HG03175 (cell line): ENCODE measurements at regions not wholly inside any gene's neighbourhood (a gene's known extent, or its start where the extent isn't known, plus 50 kb on each side); places are given as distances from the start of the nearest gene placed in this dataset.

ENCODE experiments used
- ATAC-seq: cut with Tn5 transposase; IDR thresholded peaks from one replicate; pipeline ENCODE4 v1.9.1; 2021; ENCODE audit warnings: mild to moderate bottlenecking, moderate library complexity; ENCODE audit not compliant: unreplicated experiment

DNA sequence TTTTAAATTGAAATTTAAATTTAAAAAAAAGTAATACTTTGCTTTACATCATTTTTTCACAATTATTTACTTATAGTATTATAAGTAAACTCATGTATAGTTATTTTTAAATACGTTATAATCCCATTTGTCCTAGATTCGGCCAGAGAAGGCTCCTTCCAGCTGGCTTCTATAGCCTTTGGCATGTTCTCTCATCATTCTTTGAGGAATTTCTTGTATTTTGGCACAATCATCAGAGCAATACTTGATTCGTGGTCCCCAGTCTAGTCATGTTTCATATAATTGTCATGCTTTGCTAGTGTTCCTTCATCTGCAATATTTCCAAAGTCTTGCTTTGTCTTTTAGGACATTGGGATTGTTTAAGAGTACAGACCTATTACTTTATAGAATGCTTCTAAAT lies 1037.9 kb upstream of the AGA start:
- no peak for ATAC-seq

DNA sequence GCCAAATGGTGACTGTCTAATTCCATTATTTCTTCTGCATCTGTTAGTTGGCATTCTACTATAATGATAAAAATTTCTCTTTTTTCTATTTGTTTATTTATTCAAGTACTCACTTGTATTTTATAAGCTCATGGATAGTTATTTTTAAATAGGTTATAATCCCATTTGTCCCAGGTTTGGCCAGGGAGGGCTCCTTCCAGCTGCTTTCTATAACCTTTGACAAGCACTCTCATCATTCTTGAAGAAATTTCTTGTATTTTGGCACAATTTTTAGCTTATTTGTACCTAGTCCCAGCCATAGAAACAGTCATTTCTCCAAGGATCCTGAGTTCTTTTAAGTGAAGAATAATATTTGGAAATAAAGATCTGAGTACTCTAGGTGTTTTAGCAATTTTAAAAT lies 1038.6 kb upstream of the AGA start:
- no peak for ATAC-seq

DNA sequence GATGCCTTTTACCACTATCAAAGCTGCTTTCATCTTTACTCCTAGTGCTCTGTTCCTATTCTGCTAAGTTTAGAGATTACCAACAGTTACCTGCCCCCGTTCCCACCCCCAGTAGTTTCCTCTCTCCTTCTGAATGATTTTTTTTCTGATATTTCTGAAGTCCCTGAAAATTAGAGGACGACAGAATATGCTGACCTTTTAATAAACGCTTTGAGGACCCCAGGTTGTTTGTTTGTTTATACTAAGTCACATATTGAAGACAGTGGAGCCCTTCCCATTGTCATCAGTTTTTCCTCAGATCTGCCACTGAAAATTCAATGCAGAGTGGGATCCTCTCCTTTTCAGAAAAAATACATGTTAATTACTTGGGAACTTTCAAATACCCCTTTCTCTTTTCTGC lies 1039.3 kb upstream of the AGA start:
- no peak for ATAC-seq

DNA sequence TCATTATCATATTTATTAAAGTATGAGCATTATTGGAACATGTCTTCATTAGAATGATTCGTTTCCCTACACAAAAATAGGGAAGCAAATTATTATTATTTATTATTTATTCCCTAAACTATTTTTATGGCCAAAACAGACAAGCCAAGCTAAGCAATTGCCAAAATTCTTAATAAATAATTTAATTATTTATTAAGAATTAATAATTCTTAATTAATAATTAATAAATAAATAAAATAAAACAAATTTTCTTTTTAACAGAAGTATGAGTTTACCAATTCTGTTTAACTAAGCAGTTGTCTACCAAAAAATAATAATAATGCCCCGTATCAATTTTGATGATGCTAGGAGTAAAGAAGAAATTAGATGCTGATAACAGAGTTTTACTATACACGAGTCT lies 1080.8 kb upstream of the AGA start:
- no peak for ATAC-seq

DNA sequence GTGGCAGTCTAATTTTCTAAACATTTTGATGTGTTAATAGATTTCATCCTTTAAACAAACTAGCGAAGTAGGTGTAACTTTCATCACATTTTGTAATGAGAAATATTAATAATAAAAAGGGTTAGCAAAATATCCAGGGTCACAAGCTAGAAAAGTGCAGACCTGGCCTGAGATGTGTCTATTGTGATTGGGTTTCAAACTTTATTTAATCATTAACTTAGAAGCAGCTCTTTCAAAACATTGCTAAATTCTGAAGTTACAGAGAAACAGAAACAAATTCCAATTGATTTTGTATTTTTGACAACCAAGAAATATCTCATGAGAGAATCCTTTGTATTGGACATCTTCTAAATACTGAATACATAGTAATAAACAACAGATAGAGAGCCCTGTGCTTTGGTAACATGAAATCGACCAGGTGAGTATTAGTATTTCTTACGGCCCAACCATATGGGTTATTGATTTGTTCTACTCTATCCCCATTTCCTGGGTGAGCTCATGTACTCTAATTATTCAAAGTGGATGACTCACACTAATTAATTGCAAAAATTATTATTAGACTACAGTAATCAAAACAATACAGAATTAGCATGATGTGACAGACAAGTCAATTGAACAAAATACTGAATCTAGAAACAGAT lies 1093.8 kb upstream of the AGA start:
- no peak for ATAC-seq

DNA sequence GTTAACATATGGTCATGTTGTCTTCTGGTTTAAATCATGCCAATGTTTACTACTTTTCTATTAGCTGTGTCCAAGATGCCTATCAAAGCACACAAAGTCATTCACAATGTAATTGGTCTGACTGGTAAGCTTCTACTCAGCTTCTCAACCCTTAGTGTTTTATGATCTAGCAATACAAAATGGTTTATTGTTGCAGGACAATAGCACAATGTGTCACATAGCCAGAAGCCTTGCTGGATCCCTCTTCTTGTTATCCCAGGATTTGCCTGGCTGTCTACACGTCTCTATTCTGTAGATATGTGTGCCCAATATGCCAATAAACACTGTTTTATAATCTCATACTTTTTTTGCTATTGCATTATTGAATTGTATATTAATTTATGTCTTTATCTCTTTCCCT lies 1111.0 kb upstream of the AGA start:
- ATAC-seq = no peak

DNA sequence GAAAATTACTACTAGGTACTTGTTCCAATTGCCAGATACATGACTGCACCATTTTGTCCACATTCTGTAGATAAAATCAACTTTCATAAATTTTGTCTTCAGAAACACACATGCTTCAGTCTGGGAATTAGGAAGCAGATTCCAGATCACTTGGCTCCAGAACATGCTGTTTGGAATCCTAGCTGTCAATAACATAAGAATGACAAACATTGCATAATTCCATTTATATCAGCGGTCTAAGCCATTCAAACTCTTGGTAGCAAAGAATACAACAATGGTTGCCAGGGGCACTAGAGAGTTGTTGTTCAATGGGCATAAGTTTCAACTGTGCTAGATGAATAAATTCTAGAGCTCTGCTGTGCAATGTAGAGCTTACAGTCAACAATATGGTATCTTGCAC lies 1112.1 kb upstream of the AGA start:
- ATAC-seq = no peak

DNA sequence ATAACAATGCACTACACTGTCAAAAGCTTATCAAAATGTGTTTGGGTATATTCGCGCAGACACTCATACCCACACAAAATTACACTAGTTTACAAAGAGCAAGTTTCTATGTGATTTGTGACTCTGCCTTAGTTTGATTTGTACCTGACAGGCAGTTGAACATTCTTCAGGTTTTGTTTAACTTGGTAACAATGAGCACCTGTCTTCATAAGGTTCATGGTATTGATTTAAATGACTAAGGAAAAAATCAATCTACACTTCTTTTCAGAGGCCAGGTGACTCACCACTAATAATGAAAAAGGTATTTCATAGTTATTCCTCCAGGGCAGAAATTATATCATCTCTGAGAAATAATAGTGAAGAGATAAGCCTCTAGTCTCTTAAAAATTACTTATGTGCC lies 1114.6 kb upstream of the AGA start:
- no peak for ATAC-seq

DNA sequence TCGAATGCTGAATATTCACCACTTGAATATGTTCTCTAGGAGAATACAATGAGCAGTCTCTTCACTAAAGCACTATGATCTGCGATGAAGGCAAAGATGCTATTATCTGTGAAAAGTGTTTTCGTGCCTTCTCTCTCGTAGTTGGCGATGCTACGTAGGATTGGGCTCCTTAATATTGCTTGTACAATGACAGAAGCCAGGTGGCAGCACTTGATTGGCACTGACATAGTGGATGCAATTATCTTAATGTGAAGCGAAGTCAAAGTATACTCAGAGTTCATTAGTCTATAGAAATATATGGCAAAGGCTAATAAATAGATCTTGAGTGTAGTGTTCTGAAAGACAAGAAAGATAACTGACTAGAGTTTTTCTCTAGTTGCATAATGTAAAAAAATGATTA lies 1135.7 kb upstream of the AGA start:
- ATAC-seq = no peak

DNA sequence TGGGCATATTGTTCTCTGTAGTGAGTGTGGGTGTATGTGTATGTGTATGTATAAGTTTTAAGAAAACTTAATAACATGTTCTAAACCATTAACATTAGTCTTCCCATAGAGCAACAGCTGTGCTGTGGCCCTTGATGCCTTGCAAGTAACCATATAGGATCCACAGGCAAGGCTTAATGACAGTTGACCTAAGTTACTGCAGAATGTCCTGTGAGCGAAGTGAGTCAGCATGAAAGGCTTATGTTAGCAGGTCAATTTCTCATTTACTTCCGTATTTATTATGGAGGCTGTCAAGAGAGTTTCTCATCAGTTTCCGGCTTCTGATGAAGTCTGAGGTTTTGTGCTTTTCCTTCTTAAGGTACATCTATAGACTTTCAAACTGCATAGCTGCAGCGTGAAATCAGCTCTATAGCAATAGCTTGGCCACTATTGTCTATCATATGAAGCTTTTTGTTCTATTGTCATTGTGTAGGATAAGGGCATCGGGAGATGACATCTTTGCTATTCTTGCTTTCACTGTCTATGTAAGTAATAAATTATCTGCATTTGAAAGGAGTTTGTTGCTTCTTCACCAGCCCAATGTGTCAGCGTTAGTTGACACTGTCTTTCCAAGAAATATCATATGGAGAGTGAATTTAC lies 1153.4 kb upstream of the AGA start:
- ATAC-seq = no peak

DNA sequence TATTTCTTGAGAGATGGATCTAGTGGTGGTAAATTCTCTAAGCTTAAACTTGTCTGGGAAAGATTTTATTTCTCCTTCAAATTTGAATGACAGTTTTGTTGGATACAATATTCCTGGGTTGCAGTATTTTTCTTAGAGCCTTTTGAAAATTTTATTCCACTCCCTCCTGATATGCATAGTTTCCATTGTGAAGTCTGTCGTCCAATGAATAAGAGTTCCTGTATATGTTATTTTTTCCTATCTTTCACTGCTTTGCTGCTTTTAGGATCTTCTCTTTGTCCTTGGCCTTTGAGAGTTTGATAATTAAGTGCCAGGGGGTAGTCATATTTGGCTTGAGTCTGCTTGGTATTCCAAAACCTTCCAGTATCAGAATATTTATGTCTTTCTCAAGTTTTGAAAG lies 1156.4 kb upstream of the AGA start:
- ATAC-seq = no peak

DNA sequence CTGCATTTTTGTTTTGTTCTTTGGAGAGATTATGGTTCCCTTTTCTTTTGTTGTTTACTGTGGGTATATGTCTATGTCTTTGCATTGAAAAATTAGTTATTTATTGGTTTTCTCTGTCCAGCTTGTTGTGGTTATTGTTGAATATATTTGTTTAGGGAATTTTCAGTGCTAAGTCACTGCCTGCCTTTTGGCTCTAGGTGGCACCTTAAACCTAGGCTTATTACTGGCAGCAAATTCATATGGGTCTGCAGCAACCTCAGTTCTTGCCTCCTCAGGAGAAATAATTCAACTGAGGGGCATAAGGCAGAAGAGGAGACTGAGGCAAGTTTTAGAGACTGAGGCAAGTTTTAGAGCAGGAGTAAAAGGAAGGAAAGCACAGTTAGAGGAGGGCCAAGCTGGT lies 1157.3 kb upstream of the AGA start:
- no peak for ATAC-seq

DNA sequence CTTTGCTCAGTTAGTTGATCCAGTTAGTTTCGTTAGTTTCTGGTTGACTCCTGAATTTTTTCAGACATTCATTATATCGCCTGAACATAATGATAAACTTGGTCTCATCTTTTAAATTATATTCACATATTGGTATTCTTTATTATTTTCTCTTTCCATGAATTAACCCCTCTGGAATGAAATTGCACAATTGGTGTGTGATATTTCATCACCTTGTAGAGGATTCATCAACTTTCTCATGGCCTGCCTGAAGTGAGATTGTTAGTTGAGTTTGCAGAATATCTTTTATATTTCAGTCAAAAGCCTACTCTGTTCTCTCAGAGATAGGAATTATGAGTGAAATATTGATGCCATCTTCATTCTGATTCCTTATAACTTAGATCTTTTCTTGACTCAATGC lies 1160.6 kb upstream of the AGA start:
- ATAC-seq = no peak

DNA sequence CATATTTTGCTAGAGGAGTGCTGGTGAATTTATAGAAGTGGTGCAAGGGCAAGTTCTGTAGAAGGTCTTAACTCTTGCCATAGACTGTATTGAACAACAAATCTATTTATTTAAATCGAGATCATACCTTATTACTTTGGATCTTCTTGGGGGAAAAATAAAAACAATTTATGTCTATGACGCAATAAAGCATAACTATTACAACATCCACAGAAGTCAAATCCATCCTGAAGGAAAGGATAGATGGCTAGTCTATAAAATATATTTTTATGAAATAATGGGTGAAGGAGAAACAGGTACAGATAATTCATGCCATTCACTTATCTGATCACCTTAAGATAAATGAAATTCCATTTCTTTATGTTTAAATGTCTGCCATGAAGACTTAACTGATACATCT lies 1168.8 kb upstream of the AGA start:
- no peak for ATAC-seq

DNA sequence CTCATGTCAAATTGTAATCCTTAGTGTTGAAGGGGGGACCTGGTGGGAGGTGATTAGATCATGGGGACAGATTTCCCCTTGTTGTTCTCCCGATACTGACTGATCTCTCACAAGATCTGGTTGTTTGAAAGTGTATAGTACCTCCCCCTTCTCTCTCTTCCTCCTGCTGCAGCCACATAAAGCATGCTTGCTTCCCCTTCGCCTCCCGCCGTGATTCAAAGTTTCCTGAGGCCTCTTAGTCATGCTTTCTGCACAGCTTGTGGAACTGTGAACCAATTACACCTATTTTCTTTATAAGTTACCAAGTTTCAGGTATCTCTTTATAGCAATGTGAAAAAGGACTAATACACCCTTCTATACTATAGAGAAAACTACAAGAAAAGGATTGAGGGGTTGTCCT lies 1170.5 kb upstream of the AGA start:
- no peak for ATAC-seq

DNA sequence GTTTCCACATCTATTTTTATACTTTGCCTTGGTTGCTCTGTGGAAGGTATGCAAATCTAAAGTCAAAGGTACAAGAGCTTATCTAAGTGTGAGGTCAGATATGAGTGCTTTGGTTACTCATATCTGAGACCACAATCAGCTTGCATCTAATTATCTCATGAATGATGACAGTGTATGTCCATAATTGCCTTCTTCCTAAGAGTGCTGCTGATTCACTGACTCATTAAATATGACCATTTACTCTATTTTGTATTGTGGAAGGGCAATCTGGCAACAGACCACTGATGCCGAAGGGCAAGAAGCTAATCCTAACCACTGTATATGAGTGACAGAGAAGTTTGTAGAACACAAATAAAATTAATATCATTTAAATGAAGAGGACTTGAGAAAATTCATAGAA lies 1190.2 kb upstream of the AGA start:
- no peak for ATAC-seq

DNA sequence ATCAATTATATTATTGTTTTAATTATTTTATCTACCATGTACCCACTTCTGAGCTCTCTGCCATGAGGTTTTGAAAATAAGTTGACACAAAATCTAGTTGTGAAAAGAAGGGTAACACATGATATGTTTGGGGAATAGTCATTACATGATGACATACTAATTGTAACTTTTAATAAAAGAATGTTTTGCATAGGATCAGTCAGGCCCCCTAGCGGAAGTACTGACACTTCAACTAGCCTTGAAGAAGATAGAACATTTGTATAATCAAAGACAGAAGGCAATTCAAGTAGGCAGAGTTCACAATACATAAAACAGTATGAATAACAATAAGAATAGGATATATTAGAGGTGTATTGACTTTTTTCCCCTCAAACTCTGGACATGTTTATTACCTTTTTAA lies 1191.0 kb upstream of the AGA start:
- ATAC-seq = no peak

DNA sequence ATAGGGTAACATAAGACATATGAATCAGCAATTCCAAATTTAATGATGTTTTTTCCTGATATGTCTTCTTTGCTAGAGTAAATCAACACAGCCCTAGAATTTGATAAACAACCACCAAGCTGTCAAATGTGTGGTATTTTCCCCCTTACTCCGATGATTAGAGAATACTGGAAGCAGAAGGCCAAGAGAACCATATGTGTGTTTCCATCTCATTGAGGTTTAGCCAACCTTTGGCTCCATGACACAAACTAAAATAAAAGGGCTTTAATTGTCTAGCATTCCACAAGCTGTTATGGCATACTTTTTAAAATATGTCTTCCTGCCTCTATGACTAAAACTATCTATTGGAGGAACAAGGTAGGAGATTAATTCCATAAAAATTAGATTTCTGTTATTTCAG lies 1222.4 kb upstream of the AGA start:
- no peak for ATAC-seq

DNA sequence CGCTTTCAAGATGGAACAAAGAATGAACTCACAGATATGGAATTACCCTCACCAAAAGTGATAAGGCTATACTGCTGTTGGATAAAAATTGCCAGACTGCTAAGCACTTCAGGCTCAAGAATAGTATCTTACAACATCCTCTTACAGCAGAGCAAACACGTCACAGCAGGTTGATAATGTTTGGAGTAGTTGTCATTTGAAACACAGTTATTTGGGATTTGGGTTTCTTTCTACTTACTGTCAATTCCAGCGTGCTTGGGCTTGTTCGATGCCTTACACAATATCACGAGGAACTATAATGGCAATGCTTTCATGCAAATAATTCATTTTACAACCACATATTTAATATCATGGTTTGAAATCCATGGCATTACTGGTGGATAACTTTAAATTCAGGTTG lies 1223.7 kb upstream of the AGA start:
- ATAC-seq = no peak

DNA sequence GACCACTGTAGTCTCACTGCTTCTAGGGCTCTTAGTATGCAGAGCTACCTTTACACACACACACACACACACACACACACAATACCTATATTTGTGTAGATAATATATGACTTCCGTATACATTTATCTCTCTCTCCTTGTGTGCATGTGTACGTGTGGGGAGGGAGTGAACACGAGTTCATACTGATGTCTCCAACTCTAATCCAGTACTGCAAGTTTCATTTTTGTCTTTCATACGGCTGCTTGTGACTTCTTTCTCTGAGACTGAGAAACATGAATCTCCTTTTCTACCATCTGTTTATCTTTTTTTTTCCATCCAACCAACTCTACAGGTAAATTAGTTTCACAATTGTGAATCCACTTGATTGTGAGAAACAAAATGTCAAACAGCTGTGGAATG lies 1229.5 kb upstream of the AGA start:
- no peak for ATAC-seq

DNA sequence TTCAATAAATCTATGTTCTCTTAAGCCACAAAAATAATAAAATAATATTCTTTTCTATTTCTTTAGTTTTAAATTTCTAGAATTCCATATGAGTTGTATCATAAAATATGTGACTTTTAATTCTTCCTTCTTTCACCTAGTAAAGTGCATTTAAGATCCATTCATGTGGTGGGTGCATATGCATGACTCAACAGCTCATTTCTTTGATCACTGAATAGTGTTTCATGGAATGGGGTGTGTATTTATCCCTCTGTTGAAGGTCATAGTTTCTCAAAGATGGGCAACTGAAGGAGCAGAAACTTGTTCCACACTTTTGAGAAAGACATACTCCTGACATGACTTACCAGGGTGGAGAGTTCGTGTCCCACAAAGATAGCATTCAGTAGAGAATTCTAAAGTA lies 1230.3 kb upstream of the AGA start:
- no peak for ATAC-seq

DNA sequence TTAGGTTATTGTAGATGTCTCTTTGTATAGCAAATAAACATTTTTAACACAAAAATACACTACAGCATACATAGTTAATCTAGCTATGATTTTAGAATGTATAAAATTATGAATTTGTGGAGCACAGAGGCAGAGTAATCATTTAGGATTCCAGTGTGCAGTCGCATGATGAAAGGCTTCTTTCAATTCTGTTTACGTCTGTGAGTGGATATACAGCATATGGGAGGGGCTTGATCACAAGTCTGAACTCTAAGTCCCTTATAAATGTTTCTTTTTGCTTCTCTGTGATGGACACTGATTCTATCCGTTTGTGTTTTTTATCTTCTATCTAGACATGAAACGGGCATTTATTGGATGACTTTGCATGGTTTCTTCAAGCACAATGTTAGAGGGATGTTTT lies 1239.6 kb upstream of the AGA start:
- no peak for ATAC-seq

DNA sequence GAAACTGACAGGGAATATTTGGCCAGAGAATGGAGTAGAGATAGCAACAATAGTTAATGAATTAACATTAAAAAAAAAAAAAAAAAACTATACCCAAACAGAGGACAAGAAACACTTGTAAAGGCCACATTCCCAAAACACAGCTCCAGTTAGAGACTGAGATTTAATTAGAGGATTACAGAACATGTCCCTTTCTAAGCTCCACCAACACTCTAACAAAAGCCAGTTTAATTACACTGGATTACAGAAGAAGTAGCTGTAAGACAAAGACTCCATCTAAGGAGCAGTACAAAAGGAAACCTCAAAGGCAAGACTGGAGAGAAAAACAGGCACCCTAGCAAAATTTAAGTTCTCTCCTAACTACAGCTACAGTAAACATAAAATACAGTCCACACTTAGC lies 1247.7 kb upstream of the AGA start:
- no peak for ATAC-seq
